Psoas muscle (tissue), 7 donors: ENCODE measurements at regions not wholly inside any gene's neighbourhood (a gene's known extent, or its start where the extent isn't known, plus 50 kb on each side); places are given as distances from the start of the nearest gene placed in this dataset.

ENCODE experiments used
- ATAC-seq, 4 donors: fragments of 200-7000 bp; cut with Tn5 transposase; one replicate each; pipeline ENCODE4 v1.9.1; 2020; ENCODE audit warnings: moderate library complexity in 3 of 4, mild to moderate bottlenecking in 2 of 4
- DNase-seq, 2 donors: peaks; one replicate each; pipeline ENCODE4 v3.0.0-alpha.2; 2020
- H3K27ac ChIP-seq: fragments of 200-600 bp; one replicate; pipeline ENCODE4 v1.8.0; 2022
- H3K27me3 ChIP-seq, 3 donors: fragments of 200-600 bp in 1 of 3; one replicate each; pipeline versions ENCODE4 v1.6.1 to v1.8.0; 2013 to 2022; ENCODE audit warnings: low read length in 2 of 3, mild to moderate bottlenecking in 2 of 3, moderate library complexity in 1 of 3; ENCODE audit not compliant: insufficient read depth in 3 of 3
- H3K36me3 ChIP-seq, 2 donors: fragments of 200-600 bp in 1 of 2; one replicate each; pipeline versions ENCODE4 v1.6.1 to v1.8.0; 2013 to 2022; ENCODE audit warnings: low read depth in 1 of 2, mild to moderate bottlenecking in 1 of 2, moderate library complexity in 1 of 2; ENCODE audit not compliant: insufficient read depth in 1 of 2
- H3K4me1 ChIP-seq: fragments of 200-600 bp; one replicate; pipeline ENCODE4 v1.8.0; 2022
- H3K4me3 ChIP-seq: fragments of 200-600 bp; one replicate; pipeline ENCODE4 v1.8.0; 2022; ENCODE audit warnings: mild to moderate bottlenecking
- H3K9me3 ChIP-seq: fragments of 200-600 bp; one replicate; pipeline ENCODE4 v1.8.0; 2022
- WGBS, 3 donors: extraction: QIAGEN DNeasy Blood & Tissue Kit; methylation state at CpG; one replicate each; pipeline versions ENCODE4 v1.1.6 to v1.1.7; 2013; 5-methylcytosine and 5-hydroxymethylcytosine counted together
- intact Hi-C, 2 donors: fragments of 100-400 bp; cut with DNase I; formaldehyde crosslinking; loops; one replicate each; pipeline versions ENCODE4 v1.11.0 to v1.14.2; 2022
- TF ChIP-seq, protein P1 (sequence below): fragments of 200-600 bp; IDR thresholded peaks from one replicate; pipeline ENCODE4 v1.8.0; 2022; ENCODE audit warnings: antibody characterized with exemption
- donor health status: healthy with polysubstance abuse.
- donor health status: DM: no; HTN: no; CAD: no; lungs with moderate emphysema.
- donor health status: Bipolar disorder and iron deficiency.
- donor health status: healthy.
- donor health status: DM: yes; HTN: yes; CAD: no.
- donor health status: DM: no; HTN: no; CAD: no.
- donor health status: DM: yes; HTN: yes; CAD: no.

GRCh38 chr18:39667905-39668304 lies 2102.3 kb upstream of the CELF4 start:
- no peak for ATAC-seq
- H3K4me1 ChIP-seq, result no peaks in the 10 kb centered on the region
- intact Hi-C loops, result no loop called here

GRCh38 chr18:39666541-39666940 lies 2100.9 kb upstream of the CELF4 start:
- Histone ChIP-seq H3K4me1 (no peaks in the 10 kb centered on the region), H3K27me3 (no peaks in the 10 kb centered on the region), H3K9me3 (no peaks in the 10 kb centered on the region), H3K36me3 (no peaks in the 10 kb centered on the region), H3K4me3 (no peak overlapping the region), H3K27ac (no peak overlapping the region)
- DNase-seq (no peak), ATAC-seq (no peak)
- TF ChIP-seq, protein P1, sequence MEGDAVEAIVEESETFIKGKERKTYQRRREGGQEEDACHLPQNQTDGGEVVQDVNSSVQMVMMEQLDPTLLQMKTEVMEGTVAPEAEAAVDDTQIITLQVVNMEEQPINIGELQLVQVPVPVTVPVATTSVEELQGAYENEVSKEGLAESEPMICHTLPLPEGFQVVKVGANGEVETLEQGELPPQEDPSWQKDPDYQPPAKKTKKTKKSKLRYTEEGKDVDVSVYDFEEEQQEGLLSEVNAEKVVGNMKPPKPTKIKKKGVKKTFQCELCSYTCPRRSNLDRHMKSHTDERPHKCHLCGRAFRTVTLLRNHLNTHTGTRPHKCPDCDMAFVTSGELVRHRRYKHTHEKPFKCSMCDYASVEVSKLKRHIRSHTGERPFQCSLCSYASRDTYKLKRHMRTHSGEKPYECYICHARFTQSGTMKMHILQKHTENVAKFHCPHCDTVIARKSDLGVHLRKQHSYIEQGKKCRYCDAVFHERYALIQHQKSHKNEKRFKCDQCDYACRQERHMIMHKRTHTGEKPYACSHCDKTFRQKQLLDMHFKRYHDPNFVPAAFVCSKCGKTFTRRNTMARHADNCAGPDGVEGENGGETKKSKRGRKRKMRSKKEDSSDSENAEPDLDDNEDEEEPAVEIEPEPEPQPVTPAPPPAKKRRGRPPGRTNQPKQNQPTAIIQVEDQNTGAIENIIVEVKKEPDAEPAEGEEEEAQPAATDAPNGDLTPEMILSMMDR, result no peak
- WGBS, 3 donors, result 57 to 70% (median 60%) methylated on average over 2 of the region's 2 CpGs
- intact Hi-C loops, result no loop called here

More at GRCh38 chr18:39667905-39668304, 2102.3 kb upstream of the CELF4 start:
- TF ChIP-seq, protein P1, result no peak
- no peak for DNase-seq
- Histone ChIP-seq H3K9me3 (no peaks in the 10 kb centered on the region), H3K27me3 (no peaks in the 10 kb centered on the region), H3K4me3 (no peak overlapping the region), H3K27ac (no peak overlapping the region), H3K36me3 (no peaks in the 10 kb centered on the region)

DNA sequence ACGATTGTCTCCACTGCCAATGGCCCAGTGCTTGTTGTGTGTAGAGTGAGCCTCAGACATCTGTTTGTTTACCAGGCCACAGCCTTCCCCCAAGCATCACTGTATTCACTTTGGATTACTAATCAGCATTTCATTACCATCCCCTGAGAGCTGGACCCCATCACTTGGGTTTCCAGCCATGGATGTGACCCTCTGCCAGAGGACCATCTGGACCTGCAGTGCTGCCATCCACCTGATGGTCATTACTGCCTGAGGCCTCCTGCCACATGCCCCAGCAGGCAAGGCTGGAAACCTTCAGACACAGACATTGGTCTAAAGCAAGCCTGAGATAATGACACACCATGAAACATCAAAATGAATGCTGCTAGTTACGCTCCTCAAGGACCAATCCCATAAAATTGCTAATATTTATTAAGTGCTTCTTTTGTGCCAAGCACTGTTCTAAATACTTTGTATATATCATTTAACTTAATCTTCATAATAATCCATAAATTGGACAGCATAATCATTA lies 2096.3 kb upstream of the CELF4 start:
- no peak overlapping the region for H3K27ac ChIP-seq
- 86 to 96% (median 94%) methylated on average over 2 of the region's 2 CpGs for WGBS, 3 donors
- H3K4me3 ChIP-seq, result no peak overlapping the region
- intact Hi-C loops, result no loop called here
- H3K9me3 ChIP-seq, result no peaks in the 10 kb centered on the region
- H3K27me3 ChIP-seq, result no peaks in the 10 kb centered on the region
- no peaks in the 10 kb centered on the region for H3K36me3 ChIP-seq
- H3K4me1 ChIP-seq, result no peaks in the 10 kb centered on the region
- DNase-seq, result no peak
- TF ChIP-seq, protein P1, result no peak
- no peak for ATAC-seq

DNA sequence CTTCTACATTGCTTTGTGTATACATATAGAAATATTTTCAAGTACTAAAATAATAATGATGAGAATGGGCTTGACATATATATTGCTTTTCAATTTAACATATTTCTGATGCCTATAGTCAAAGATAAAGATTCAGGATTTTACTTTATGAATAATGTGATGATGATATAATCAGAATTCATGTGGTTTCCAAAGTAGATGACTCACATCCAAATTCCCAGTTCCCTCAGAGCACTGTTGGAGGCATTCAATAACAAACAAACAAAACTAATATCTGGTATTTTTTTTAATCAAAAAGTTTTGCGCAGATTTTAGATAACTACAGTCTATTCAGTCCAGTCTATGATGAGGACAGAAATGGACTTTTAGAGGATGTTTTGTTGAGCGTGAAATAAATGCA lies 2094.5 kb upstream of the CELF4 start:
- Histone ChIP-seq H3K36me3 (no peaks in the 10 kb centered on the region), H3K4me3 (no peak overlapping the region), H3K27ac (no peak overlapping the region), H3K9me3 (no peaks in the 10 kb centered on the region), H3K4me1 (no peaks in the 10 kb centered on the region), H3K27me3 (no peaks in the 10 kb centered on the region)
- DNase-seq (no peak), ATAC-seq (no peak)
- WGBS, 3 donors, result 94 to 99% (median 96%) methylated on average over 2 of the region's 2 CpGs
- intact Hi-C loops, result no loop called here
- TF ChIP-seq, protein P1, result no peak

- no peaks in the 10 kb centered on the region for H3K27me3 ChIP-seq
- H3K36me3 ChIP-seq, result no peaks in the 10 kb centered on the region
- ATAC-seq (no peak), DNase-seq (no peak)
- no peak overlapping the region for H3K27ac ChIP-seq
- TF ChIP-seq, protein P1, result no peak
- no peak overlapping the region for H3K4me3 ChIP-seq
- H3K9me3 ChIP-seq, result no peaks in the 10 kb centered on the region
- intact Hi-C loops, result no loop called here
- H3K4me1 ChIP-seq, result no peaks in the 10 kb centered on the region
- WGBS, 3 donors, result 89 to 93% (median 91%) methylated on average over 4 of the region's 4 CpGs
Measured at GRCh38 chr18:39655341-39655740, 2089.7 kb upstream of the CELF4 start.
